Neural progenitor cell (in vitro differentiated cells): ENCODE measurements at regions not wholly inside any gene's neighbourhood (a gene's known extent, or its start where the extent isn't known, plus 50 kb on each side); places are given as distances from the start of the nearest gene placed in this dataset. TPM values are rescaled to one million over a fixed set of nuclear protein-coding genes. Genes with fewer than 3 reads are reported as not detected.

Source experiments
- DNase-seq: peaks from one replicate; pipeline ENCODE4 v3.0.0-alpha.2; 2016; ENCODE audit warnings: low spot score
- H2AFZ ChIP-seq: fragments of 200-600 bp; sonication (generic); replicated peaks from 2 replicates; pipeline ENCODE4 v1.6.1; 2016; ENCODE audit warnings: antibody characterized with exemption
- H3F3A ChIP-seq: fragments of 200-600 bp; sonication (generic); 2 replicates; pipeline ENCODE4 v1.6.1; 2016; ENCODE audit warnings: antibody characterized with exemption, low read depth
- H3K27ac ChIP-seq: fragments of 200-600 bp; sonication (generic); 2 replicates; pipeline ENCODE4 v1.5.1; 2016; ENCODE audit warnings: mild to moderate bottlenecking
- H3K27me3 ChIP-seq: fragments of 200-600 bp; sonication (generic); 2 replicates; pipeline ENCODE4 v1.6.1; 2016; ENCODE audit warnings: mild to moderate bottlenecking, moderate library complexity
- H3K36me3 ChIP-seq: fragments of 200-600 bp; sonication (generic); 2 replicates; pipeline ENCODE4 v1.5.1; 2016
- H3K4me1 ChIP-seq: fragments of 200-600 bp; sonication (generic); 2 replicates; pipeline ENCODE4 v1.6.1; 2016; ENCODE audit warnings: mixed run types
- H3K4me2 ChIP-seq: fragments of 200-600 bp; sonication (generic); 2 replicates; pipeline ENCODE4 v1.6.1; 2016
- H3K4me3 ChIP-seq: fragments of 200-600 bp; sonication (generic); 2 replicates; pipeline ENCODE4 v1.5.1; 2016
- H3K79me2 ChIP-seq: fragments of 200-600 bp; sonication (generic); 2 replicates; pipeline ENCODE4 v1.6.1; 2016; ENCODE audit warnings: low read depth
- H3K9ac ChIP-seq: fragments of 200-600 bp; sonication (generic); 2 replicates; pipeline ENCODE4 v1.6.1; 2016
- H3K9me3 ChIP-seq: fragments of 200-600 bp; sonication (generic); 2 replicates; pipeline ENCODE4 v1.5.1; 2016; ENCODE audit warnings: low read depth
- H4K20me1 ChIP-seq: fragments of 200-600 bp; sonication (generic); 2 replicates; pipeline ENCODE4 v1.6.1; 2016; ENCODE audit warnings: low read depth
- H3K27ac Mint-ChIP-seq: 3 replicates; pipeline ENCODE4 v1.8.0; 2021; ENCODE audit warnings: mixed read lengths
- H3K27me3 Mint-ChIP-seq: 2 replicates; pipeline ENCODE4 v1.8.0; 2022; ENCODE audit warnings: low read depth, mild to moderate bottlenecking, inconsistent platforms, moderate library complexity, mixed read lengths; ENCODE audit not compliant: insufficient read depth
- H3K36me3 Mint-ChIP-seq: 3 replicates; pipeline ENCODE4 v1.8.0; 2021; ENCODE audit warnings: mixed read lengths
- H3K4me1 Mint-ChIP-seq: 3 replicates; pipeline ENCODE4 v1.8.0; 2021; ENCODE audit warnings: mixed read lengths
- H3K4me3 Mint-ChIP-seq: 3 replicates; pipeline ENCODE4 v1.8.0; 2021; ENCODE audit warnings: mild to moderate bottlenecking, moderate library complexity, mixed read lengths
- H3K9me3 Mint-ChIP-seq: 3 replicates; pipeline ENCODE4 v1.8.0; 2020; ENCODE audit warnings: mixed read lengths
- CTCF ChIP-seq: fragments of 200-600 bp; sonication (generic); IDR thresholded peaks from 2 replicates; pipeline ENCODE4 v1.5.1; 2017; ENCODE audit warnings: antibody characterized with exemption, mild to moderate bottlenecking
- EZH2 ChIP-seq: fragments of 200-600 bp; sonication (generic); IDR thresholded peaks from 2 replicates; pipeline ENCODE4 v1.6.1; 2017; ENCODE audit warnings: antibody characterized with exemption, mild to moderate bottlenecking, moderate library complexity
- EZH2phosphoT487 ChIP-seq: fragments of 200-600 bp; sonication (generic); IDR thresholded peaks from 2 replicates; pipeline ENCODE4 v1.6.1; 2017; ENCODE audit warnings: antibody characterized with exemption
- small RNA-seq: library from RNA; depleted of rRNA; stranded (forward); fragments of <200 nt; gene quantifications from one replicate; pipeline ENCODE3, GENCODE V24; 2015

DNA sequence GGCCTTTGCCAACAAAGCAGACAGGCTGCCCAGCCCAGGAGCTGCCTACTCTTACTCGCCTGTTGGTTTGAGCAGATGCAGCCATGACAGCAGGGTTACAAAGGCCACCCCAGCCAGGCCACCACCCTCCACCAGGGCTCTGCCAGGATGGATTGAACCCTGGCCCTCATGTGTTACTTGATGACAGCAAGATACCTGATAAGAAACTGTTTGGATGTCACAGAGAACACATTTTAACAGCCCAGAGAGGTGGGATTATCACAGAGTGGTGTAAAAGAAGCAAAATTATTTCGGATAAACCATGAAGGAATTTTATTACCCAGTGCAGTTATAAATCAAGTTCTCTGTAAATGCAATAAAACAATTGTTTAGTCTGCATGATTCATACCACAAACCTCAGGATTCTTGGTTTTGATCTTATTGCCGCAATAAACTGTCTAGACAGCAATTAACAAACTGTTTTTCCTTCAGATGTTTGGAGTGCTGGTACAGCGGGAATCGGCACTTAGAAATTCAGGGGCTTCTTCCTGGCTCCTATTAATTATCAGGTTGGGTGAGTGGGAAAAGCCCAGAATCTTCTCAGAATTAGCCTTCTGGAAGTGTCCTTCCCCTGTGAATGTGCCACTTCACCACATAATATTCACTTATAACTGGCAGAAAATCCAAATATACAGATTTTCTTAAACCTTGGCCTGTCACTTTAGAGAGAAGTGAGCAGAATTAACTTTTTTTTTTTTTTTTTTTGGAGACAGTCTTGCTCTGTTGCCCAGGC is 58.0 kb upstream of the SALL4 start:
- no peak for DNase-seq
- peaks cover 4% of the 10 kb centered on the region for H3F3A ChIP-seq
- no peaks in the 10 kb centered on the region for H3K9me3 ChIP-seq
- H3K9ac ChIP-seq, result no peak overlapping the region
- H3K36me3 ChIP-seq, result no peaks in the 10 kb centered on the region
- no peaks in the 10 kb centered on the region for H3K27me3 ChIP-seq
- H3K27ac Mint-ChIP-seq, result no peak overlapping the region
- peaks cover 3% of the 10 kb centered on the region for H3K9me3 Mint-ChIP-seq
- H2AFZ ChIP-seq, result peak overlapping the region; percentile 54
- peaks cover 3% of the 10 kb centered on the region for H3K27me3 Mint-ChIP-seq
- no peaks in the 10 kb centered on the region for H3K36me3 Mint-ChIP-seq
- no peaks in the 10 kb centered on the region for H4K20me1 ChIP-seq
- H3K79me2 ChIP-seq, result no peaks in the 10 kb centered on the region
- H3K27ac ChIP-seq, result no peak overlapping the region
- no peak overlapping the region for H3K4me3 Mint-ChIP-seq
- H3K4me1 ChIP-seq, result peaks cover 23% of the 10 kb centered on the region
- no peak overlapping the region for H3K4me2 ChIP-seq
- no peak overlapping the region for H3K4me3 ChIP-seq
- H3K4me1 Mint-ChIP-seq, result peaks cover 9% of the 10 kb centered on the region
- TF ChIP-seq CTCF (no peak), EZH2phosphoT487 (no peak), EZH2 (no peak)

- Mint-ChIP-seq H3K27ac (no peak overlapping the region), H3K9me3 (no peaks in the 10 kb centered on the region), H3K27me3 (no peaks in the 10 kb centered on the region), H3K4me3 (no peak overlapping the region), H3K36me3 (no peaks in the 10 kb centered on the region), H3K4me1 (peaks cover 6% of the 10 kb centered on the region)
- peaks cover 10% of the 10 kb centered on the region for H3F3A ChIP-seq
- H3K36me3 ChIP-seq, result no peaks in the 10 kb centered on the region
- H3K4me1 ChIP-seq, result peaks cover 12% of the 10 kb centered on the region
- TF ChIP-seq EZH2 (no peak), EZH2phosphoT487 (no peak), CTCF (no peak)
- no peaks in the 10 kb centered on the region for H3K79me2 ChIP-seq
- no peak overlapping the region for H2AFZ ChIP-seq
- no peaks in the 10 kb centered on the region for H3K9me3 ChIP-seq
- no peaks in the 10 kb centered on the region for H4K20me1 ChIP-seq
- H3K27me3 ChIP-seq, result no peaks in the 10 kb centered on the region
- no peak overlapping the region for H3K27ac ChIP-seq
- H3K9ac ChIP-seq, result no peak overlapping the region
- DNase-seq, result no peak
- H3K4me2 ChIP-seq, result no peak overlapping the region
- H3K4me3 ChIP-seq, result no peak overlapping the region
These were observed 54.1 kb upstream of the SALL4 start for GRCh38 chr20:51856432-51856831.

DNA sequence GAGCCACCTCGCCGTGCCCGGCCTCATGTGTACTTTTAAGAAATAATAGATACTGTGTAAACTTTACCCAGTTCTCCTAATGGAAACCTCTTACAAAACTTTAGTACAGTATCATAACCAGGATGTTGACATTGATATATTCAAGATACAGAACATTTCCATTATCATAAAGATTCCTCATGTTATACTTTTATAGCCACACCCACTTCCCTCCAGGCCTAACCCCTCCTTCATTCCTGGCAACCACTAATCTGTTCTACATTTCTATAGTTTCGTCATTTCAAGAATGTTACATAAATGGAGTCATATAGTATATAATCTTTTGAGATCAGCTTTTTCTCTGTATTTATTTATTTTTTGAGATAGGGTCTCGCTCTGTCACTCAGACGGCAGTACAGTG is 52.6 kb upstream of the SALL4 start:
- H3K27me3 Mint-ChIP-seq, result no peaks in the 10 kb centered on the region
- H3K36me3 Mint-ChIP-seq, result no peaks in the 10 kb centered on the region
- H3K79me2 ChIP-seq, result no peaks in the 10 kb centered on the region
- no peaks in the 10 kb centered on the region for H3K36me3 ChIP-seq
- H3K9me3 ChIP-seq, result no peaks in the 10 kb centered on the region
- H3F3A ChIP-seq, result peaks cover 13% of the 10 kb centered on the region
- no peak overlapping the region for H3K27ac ChIP-seq
- H3K4me2 ChIP-seq, result no peak overlapping the region
- no peak overlapping the region for H3K4me3 ChIP-seq
- H3K4me1 ChIP-seq, result peaks cover 12% of the 10 kb centered on the region
- H2AFZ ChIP-seq, result no peak overlapping the region
- TF ChIP-seq EZH2 (no peak), CTCF (no peak)
- no peak for DNase-seq
- no peaks in the 10 kb centered on the region for H4K20me1 ChIP-seq
- no peak overlapping the region for H3K9ac ChIP-seq
- H3K9me3 Mint-ChIP-seq, result no peaks in the 10 kb centered on the region
- no peak overlapping the region for H3K27ac Mint-ChIP-seq
- peaks cover 6% of the 10 kb centered on the region for H3K4me1 Mint-ChIP-seq
- no peaks in the 10 kb centered on the region for H3K27me3 ChIP-seq
- H3K4me3 Mint-ChIP-seq, result no peak overlapping the region

Small RNA genes in the stretch of these regions (small RNA-seq; reads per million reads assigned to genes)
- gene RNU6-347P (not detected), gene RNU7-6P (not detected)
